SU-DHL-6 (cell line): ENCODE measurements at regions not wholly inside any gene's neighbourhood (a gene's known extent, or its start where the extent isn't known, plus 50 kb on each side); places are given as distances from the start of the nearest gene placed in this dataset.

ENCODE experiments used
- CTCF ChIP-seq: fragments of 200-600 bp; sonication (generic); IDR thresholded peaks from one replicate; pipeline ENCODE4 v1.5.1; 2017; ENCODE audit warnings: antibody characterized with exemption, mild to moderate bottlenecking, low read length, moderate library complexity; ENCODE audit not compliant: insufficient read depth, poor library complexity, severe bottlenecking
- EZH2phosphoT487 ChIP-seq: fragments of 200-600 bp; sonication (generic), shearing (Covaris generic); conservative IDR thresholded peaks from 2 replicates; pipeline ENCODE4 v1.6.1; 2018; ENCODE audit warnings: mild to moderate bottlenecking, antibody characterized with exemption, low read length, moderate library complexity, mixed read lengths

DNA sequence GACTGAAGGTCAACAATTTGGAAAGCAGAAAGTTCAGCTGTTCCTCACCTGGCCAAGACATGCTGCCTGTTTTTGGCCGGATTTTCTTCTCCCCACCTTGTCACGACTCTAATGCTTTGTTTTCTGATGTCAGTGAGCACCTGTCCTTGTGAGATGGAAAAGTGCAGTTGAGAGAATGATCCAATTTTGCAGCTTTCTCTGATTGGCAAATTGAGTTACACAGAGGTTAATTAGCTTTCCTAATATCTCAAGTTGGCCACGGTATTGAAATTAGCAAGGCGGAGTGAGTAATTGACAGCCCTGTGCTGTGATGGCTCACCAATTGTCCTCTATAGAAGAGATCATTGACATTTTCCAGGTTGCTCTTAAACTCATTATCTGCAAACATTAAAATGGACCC lies 126.8 kb upstream of the VCX3A start:
- no peak for TF ChIP-seq CTCF
- no peak for TF ChIP-seq EZH2phosphoT487
